CD4-positive, alpha-beta T cell (primary cell): ENCODE measurements at regions not wholly inside any gene's neighbourhood (a gene's known extent, or its start where the extent isn't known, plus 50 kb on each side); places are given as distances from the start of the nearest gene placed in this dataset.

ENCODE experiments used
- ATAC-seq: fragments of 200-7000 bp; cut with Tn5 transposase; one replicate; pipeline ENCODE4 v1.10.0; 2022; ENCODE audit warnings: mild to moderate bottlenecking; ENCODE audit not compliant: poor library complexity
- CTCF ChIA-PET: fragments of 350-600 bp; sonication (Branson Sonifier 250); formaldehyde crosslinking; loops from one replicate; lab custom pipeline; 2021; ENCODE audit warnings: antibody characterized with exemption, inconsistent platforms; lab: Charles Lee
- POLR2A ChIA-PET: fragments of 350-600 bp; sonication (Branson Sonifier 250); formaldehyde crosslinking; loops from one replicate; lab custom pipeline; 2021; ENCODE audit warnings: antibody characterized with exemption, inconsistent platforms; lab: Charles Lee
- DNase-seq, 14 experiments: peaks; one replicate each; pipeline ENCODE4 v3.0.0-alpha.2; 2013 to 2020; ENCODE audit warnings: mixed read lengths in 2 of 14
- H3K27ac ChIP-seq, 2 donors: one replicate each; pipeline versions ENCODE4 v1.5.1 to v1.7.0; 2013; ENCODE audit warnings: low read length in 2 of 2, low read depth in 1 of 2, mild to moderate bottlenecking in 1 of 2
- H3K27me3 ChIP-seq, 2 experiments: 1 replicate in 1 of 2; 2 replicates in 1 of 2; pipeline versions ENCODE4 v1.6.1 to v1.7.0; 2013; ENCODE audit warnings: low read length in 2 of 2, control low read depth in 1 of 2, mild to moderate bottlenecking in 1 of 2, moderate library complexity in 1 of 2; ENCODE audit not compliant: insufficient read depth in 2 of 2, control insufficient read depth in 1 of 2
- H3K36me3 ChIP-seq: one replicate; pipeline ENCODE4 v1.6.1; 2013; ENCODE audit warnings: low read length, control low read depth; ENCODE audit not compliant: insufficient read depth
- H3K4me1 ChIP-seq: one replicate; pipeline ENCODE4 v1.6.1; 2013; ENCODE audit warnings: low read length, control low read depth; ENCODE audit not compliant: insufficient read depth
- H3K4me3 ChIP-seq: one replicate; pipeline ENCODE4 v1.5.1; 2013; ENCODE audit warnings: mild to moderate bottlenecking, low read length, moderate library complexity
- H3K9me3 ChIP-seq, 2 experiments: 1 replicate in 1 of 2; 2 replicates in 1 of 2; pipeline versions ENCODE4 v1.6.1 to v1.7.0; 2013; ENCODE audit warnings: low read length in 2 of 2, mild to moderate bottlenecking in 2 of 2, control low read depth in 1 of 2, moderate library complexity in 1 of 2; ENCODE audit not compliant: control insufficient read depth in 1 of 2, insufficient read depth in 1 of 2
- H3K27ac Mint-ChIP-seq: one replicate; pipeline ENCODE4 v1.8.0; 2020; ENCODE audit warnings: mixed read lengths
- H3K27me3 Mint-ChIP-seq: one replicate; pipeline ENCODE4 v1.8.0; 2021; ENCODE audit warnings: mixed read lengths
- H3K36me3 Mint-ChIP-seq: one replicate; pipeline ENCODE4 v1.8.0; 2021; ENCODE audit warnings: low read depth, mixed read lengths
- H3K4me1 Mint-ChIP-seq: one replicate; pipeline ENCODE4 v1.8.0; 2021; ENCODE audit warnings: low read depth, mixed read lengths
- H3K4me3 Mint-ChIP-seq: one replicate; pipeline ENCODE4 v1.8.0; 2020; ENCODE audit warnings: mild to moderate bottlenecking, mixed read lengths
- H3K9me3 Mint-ChIP-seq: one replicate; pipeline ENCODE4 v1.8.0; 2020; ENCODE audit warnings: mixed read lengths
- intact Hi-C, 2 experiments: fragments of 100-400 bp; cut with DNase I in 1 of 2; cut with micrococcal nuclease in 1 of 2; formaldehyde crosslinking; loops; one replicate each; pipeline versions ENCODE4 v1.15.1 to v1.9.0; 2023 to 2025; cut with DNase I, micrococcal nuclease
- TF ChIP-seq, protein P1 (sequence below): fragments of 200-600 bp; IDR thresholded peaks from one replicate; pipeline ENCODE4 v1.8.0; 2022; ENCODE audit warnings: antibody characterized with exemption, mild to moderate bottlenecking

DNA sequence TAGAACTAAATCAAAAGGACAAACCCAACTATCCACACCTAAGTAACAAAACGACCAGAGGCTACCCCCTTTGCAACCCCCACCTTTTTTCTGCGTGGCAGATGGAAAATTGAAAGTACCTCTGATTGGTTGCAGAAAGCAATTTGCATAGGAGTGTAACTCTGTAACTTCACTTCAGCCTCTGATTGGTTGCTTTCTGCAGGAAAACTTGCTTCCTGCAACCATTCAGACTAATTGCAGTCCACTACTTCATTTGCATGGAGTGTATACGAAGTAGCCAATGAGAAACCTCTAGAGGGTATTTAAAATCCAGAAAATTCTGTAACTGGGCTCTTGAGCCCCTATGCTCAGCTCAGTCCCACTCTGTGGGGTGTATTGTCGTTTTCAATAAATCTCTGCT is 129.1 kb upstream of the OLIG3 start:
- peaks cover 4 to 17% of the 10 kb centered on the region in 2 experiments for H3K27me3 ChIP-seq
- H3K4me1 ChIP-seq = no peaks in the 10 kb centered on the region
- H3K27me3 Mint-ChIP-seq = peaks cover 25% of the 10 kb centered on the region
- H3K27ac Mint-ChIP-seq = no peak overlapping the region
- H3K36me3 ChIP-seq = no peaks in the 10 kb centered on the region
- H3K36me3 Mint-ChIP-seq = no peaks in the 10 kb centered on the region
- H3K4me1 Mint-ChIP-seq = no peaks in the 10 kb centered on the region
- POLR2A ChIA-PET = no interaction called here
- DNase-seq (no peak), ATAC-seq (no peak)
- H3K9me3 Mint-ChIP-seq = no peaks in the 10 kb centered on the region
- no peak overlapping the region for H3K27ac ChIP-seq
- intact Hi-C loops = no loop called here
- TF ChIP-seq, protein P1, sequence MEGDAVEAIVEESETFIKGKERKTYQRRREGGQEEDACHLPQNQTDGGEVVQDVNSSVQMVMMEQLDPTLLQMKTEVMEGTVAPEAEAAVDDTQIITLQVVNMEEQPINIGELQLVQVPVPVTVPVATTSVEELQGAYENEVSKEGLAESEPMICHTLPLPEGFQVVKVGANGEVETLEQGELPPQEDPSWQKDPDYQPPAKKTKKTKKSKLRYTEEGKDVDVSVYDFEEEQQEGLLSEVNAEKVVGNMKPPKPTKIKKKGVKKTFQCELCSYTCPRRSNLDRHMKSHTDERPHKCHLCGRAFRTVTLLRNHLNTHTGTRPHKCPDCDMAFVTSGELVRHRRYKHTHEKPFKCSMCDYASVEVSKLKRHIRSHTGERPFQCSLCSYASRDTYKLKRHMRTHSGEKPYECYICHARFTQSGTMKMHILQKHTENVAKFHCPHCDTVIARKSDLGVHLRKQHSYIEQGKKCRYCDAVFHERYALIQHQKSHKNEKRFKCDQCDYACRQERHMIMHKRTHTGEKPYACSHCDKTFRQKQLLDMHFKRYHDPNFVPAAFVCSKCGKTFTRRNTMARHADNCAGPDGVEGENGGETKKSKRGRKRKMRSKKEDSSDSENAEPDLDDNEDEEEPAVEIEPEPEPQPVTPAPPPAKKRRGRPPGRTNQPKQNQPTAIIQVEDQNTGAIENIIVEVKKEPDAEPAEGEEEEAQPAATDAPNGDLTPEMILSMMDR = no peak
- no peaks in the 10 kb centered on the region for H3K9me3 ChIP-seq
- CTCF ChIA-PET = no interaction called here
- no peak overlapping the region for H3K4me3 Mint-ChIP-seq
- H3K4me3 ChIP-seq = no peak overlapping the region

DNA sequence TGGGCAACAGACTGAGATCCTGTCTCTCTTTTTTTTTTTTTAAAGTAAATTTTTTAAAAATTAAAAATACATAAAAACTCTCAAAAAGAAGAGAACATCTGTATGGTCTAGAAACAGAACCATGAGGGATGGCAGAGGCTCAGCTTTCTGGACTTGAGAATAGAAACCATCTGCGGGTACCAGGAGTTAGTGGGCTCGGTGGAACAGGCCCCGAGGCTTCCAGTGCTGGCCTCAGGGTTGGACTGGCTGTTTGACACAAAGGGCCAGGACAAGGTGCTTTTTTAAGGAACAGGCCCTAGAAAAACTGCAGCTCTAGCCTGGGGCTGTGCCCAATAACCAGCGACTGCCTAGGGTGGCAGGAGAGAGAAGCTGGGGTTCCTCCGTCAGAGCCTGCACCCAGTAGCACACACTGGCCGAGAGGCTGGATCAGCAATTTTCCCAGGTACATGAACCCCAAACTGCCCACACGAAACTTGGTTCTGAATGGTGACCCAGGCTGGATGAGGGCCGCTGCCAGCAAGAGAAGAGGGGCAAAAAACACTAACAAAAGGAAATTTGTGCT is 131.0 kb upstream of the OLIG3 start:
- intact Hi-C loops = no loop called here
- Histone ChIP-seq H3K36me3 (no peaks in the 10 kb centered on the region), H3K4me1 (no peaks in the 10 kb centered on the region), H3K27ac (no peak overlapping the region), H3K4me3 (no peak overlapping the region), H3K27me3 (peaks cover 4 to 17% of the 10 kb centered on the region in 2 experiments), H3K9me3 (no peaks in the 10 kb centered on the region)
- H3K4me3 Mint-ChIP-seq = no peak overlapping the region
- no peaks in the 10 kb centered on the region for H3K9me3 Mint-ChIP-seq
- no peak for ATAC-seq
- H3K36me3 Mint-ChIP-seq = no peaks in the 10 kb centered on the region
- TF ChIP-seq, protein P1 = no peak
- no peak for DNase-seq
- H3K27ac Mint-ChIP-seq = no peak overlapping the region
- no peaks in the 10 kb centered on the region for H3K4me1 Mint-ChIP-seq
- H3K27me3 Mint-ChIP-seq = peaks cover 25% of the 10 kb centered on the region
- ChIA-PET POLR2A (no interaction called here), CTCF (no interaction called here)

DNA sequence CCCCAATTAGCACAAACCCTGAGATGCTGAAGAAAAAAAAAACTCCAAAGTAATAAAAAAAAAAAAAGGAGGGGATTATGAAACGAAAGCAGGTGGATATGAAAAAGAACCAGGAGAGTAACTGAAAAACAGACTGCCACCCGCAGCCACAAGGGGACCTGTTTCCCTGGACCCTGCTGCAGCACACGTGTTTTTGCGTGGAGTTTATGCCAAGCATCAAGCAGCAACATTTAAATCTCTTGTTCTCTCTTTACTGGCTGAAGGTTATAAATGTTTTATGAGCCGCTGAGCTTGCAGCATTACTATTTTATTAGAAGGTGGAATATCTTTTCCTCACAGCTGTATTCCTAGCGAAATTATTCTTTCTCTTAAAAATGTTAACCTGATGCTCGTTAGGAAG is 131.6 kb upstream of the OLIG3 start:
- POLR2A ChIA-PET = interaction anchor here (0.7 kb wide), 1 partner anchor 10 kb away, joined by 4 read pairs; no protein-coding TSS in a partner anchor
- Mint-ChIP-seq H3K27me3 (peaks cover 25% of the 10 kb centered on the region), H3K4me1 (no peaks in the 10 kb centered on the region), H3K9me3 (no peaks in the 10 kb centered on the region), H3K36me3 (no peaks in the 10 kb centered on the region), H3K27ac (no peak overlapping the region), H3K4me3 (no peak overlapping the region)
- CTCF ChIA-PET = no interaction called here
- Histone ChIP-seq H3K9me3 (no peaks in the 10 kb centered on the region), H3K4me3 (no peak overlapping the region), H3K36me3 (no peaks in the 10 kb centered on the region), H3K4me1 (no peaks in the 10 kb centered on the region), H3K27me3 (peaks cover 4 to 17% of the 10 kb centered on the region in 2 experiments), H3K27ac (no peak overlapping the region)
- intact Hi-C loops = no loop called here
- TF ChIP-seq, protein P1 = no peak
- DNase-seq (no peak), ATAC-seq (no peak)
